Ascending aorta (tissue), 2 donors: ENCODE measurements at regions not wholly inside any gene's neighbourhood (a gene's known extent, or its start where the extent isn't known, plus 50 kb on each side); places are given as distances from the start of the nearest gene placed in this dataset.
A peak's percentile ranks its signal among the peaks of the same experiment; 100 is the strongest.

Experiments used
- DNase-seq, 2 donors: peaks; one replicate each; pipeline ENCODE4 v3.0.0-alpha.2; 2019; ENCODE audit warnings: low spot score in 2 of 2
- H3K27ac ChIP-seq, 2 donors: fragments of 200-600 bp; sonication (generic); one replicate each; pipeline ENCODE4 v1.5.1; 2016 to 2017; ENCODE audit warnings: mild to moderate bottlenecking in 1 of 2
- H3K27me3 ChIP-seq: fragments of 200-600 bp; sonication (generic); one replicate; pipeline ENCODE4 v1.5.1; 2017
- H3K36me3 ChIP-seq, 2 donors: fragments of 200-600 bp; sonication (generic); one replicate each; pipeline ENCODE4 v1.5.1; 2016
- H3K4me1 ChIP-seq, 2 donors: fragments of 200-600 bp; sonication (generic); one replicate each; pipeline ENCODE4 v1.5.1; 2016 to 2017; ENCODE audit warnings: mild to moderate bottlenecking in 1 of 2
- H3K4me3 ChIP-seq, 2 donors: fragments of 200-600 bp; sonication (generic); one replicate each; pipeline ENCODE4 v1.5.1; 2016 to 2017; ENCODE audit warnings: mild to moderate bottlenecking in 1 of 2
- H3K9me3 ChIP-seq, 2 donors: fragments of 200-600 bp; sonication (generic); one replicate each; pipeline ENCODE4 v1.5.1; 2016
- intact Hi-C: fragments of 100-400 bp; cut with DNase I; formaldehyde crosslinking; loops from one replicate; pipeline ENCODE4 v1.15.1; 2023
- TF ChIP-seq, protein P1 (sequence below), 3 experiments: fragments of 200-600 bp in 2 of 3; fragments of 450-650 bp in 1 of 3; sonication (generic) in 2 of 3; IDR thresholded peaks; one replicate each; pipeline ENCODE4 v1.5.1; 2016 to 2019; ENCODE audit warnings: antibody characterized with exemption in 3 of 3, mild to moderate bottlenecking in 1 of 3, moderate library complexity in 1 of 3

DNA sequence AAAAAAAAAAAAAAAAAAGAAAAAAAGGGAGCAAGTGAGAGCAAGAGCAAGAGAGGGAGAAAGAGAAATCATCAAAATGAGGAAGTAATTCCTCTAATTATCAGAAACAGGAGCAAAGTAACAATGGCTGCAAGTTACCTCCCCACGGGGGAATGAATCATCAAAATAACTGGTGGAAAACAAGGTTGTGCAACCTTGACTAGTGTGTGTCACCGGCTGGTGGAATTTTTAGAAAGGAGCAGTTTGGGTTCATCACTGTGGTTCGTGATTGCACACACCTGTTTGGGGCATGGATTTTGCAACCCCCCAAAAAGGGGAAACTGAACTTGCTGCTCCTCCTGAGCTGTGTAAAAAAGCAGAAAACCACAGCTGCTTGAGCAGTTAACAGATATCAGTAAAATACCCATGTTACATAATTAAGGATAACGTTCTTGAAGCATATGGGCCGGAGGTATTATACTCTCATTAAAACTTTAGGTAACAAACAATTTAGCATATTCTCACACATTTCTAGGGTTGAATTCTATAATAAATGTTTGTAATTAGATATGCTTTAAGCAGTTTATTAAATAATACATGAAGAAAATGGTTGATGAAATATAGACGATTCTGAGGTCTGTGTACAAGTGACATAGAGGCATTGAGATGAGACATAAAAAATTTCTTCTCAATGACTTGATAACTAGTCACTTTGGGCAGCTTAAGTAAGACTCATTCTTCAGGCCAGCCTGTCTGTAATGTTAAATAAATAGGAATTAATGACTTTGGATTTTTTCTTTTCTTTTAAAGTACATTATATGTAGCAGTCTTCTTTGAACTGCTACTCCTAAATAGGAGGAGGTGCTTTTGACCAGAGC is 184.2 kb upstream of the ZEB2 start:
- Histone ChIP-seq H3K36me3 (no peaks in the 10 kb centered on the region), H3K27ac (no peak overlapping the region), H3K9me3 (no peaks in the 10 kb centered on the region), H3K4me1 (peaks cover 5 to 9% of the 10 kb centered on the region in 2 donors), H3K4me3 (no peak overlapping the region), H3K27me3 (no peaks in the 10 kb centered on the region)
- TF ChIP-seq, protein P1, sequence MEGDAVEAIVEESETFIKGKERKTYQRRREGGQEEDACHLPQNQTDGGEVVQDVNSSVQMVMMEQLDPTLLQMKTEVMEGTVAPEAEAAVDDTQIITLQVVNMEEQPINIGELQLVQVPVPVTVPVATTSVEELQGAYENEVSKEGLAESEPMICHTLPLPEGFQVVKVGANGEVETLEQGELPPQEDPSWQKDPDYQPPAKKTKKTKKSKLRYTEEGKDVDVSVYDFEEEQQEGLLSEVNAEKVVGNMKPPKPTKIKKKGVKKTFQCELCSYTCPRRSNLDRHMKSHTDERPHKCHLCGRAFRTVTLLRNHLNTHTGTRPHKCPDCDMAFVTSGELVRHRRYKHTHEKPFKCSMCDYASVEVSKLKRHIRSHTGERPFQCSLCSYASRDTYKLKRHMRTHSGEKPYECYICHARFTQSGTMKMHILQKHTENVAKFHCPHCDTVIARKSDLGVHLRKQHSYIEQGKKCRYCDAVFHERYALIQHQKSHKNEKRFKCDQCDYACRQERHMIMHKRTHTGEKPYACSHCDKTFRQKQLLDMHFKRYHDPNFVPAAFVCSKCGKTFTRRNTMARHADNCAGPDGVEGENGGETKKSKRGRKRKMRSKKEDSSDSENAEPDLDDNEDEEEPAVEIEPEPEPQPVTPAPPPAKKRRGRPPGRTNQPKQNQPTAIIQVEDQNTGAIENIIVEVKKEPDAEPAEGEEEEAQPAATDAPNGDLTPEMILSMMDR (IDR thresholded peaks at IDR 0.05) = no peak
- peak in 1 of 2 donors; percentile 64 for DNase-seq
- intact Hi-C loops = no loop called here

DNA sequence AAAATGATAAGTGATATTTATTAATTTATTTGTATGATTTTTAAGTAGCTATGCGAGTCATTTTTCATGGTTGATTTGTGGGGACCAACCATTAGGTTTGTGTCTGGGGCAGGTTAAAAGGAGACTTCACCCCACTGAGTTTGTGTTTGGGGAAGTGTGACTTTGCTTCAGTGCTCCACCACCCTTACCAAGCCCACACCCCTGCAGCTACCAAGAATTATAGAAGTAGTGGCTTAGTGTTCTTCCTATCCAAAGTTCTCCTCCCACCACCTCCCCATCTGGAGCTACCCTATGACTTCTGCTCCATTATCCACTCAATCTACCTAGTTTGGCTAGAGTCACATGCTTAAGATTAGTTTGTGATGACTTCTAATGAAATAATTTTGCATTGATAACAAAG is 182.1 kb upstream of the ZEB2 start:
- intact Hi-C loops = no loop called here
- H3K9me3 ChIP-seq = no peaks in the 10 kb centered on the region
- peaks cover 5 to 7% of the 10 kb centered on the region in 2 donors for H3K4me1 ChIP-seq
- no peak overlapping the region for H3K27ac ChIP-seq
- no peaks in the 10 kb centered on the region for H3K36me3 ChIP-seq
- DNase-seq = no peak
- H3K4me3 ChIP-seq = no peak overlapping the region
- no peaks in the 10 kb centered on the region for H3K27me3 ChIP-seq
- TF ChIP-seq, protein P1 (IDR thresholded peaks at IDR 0.05) = no peak

DNA sequence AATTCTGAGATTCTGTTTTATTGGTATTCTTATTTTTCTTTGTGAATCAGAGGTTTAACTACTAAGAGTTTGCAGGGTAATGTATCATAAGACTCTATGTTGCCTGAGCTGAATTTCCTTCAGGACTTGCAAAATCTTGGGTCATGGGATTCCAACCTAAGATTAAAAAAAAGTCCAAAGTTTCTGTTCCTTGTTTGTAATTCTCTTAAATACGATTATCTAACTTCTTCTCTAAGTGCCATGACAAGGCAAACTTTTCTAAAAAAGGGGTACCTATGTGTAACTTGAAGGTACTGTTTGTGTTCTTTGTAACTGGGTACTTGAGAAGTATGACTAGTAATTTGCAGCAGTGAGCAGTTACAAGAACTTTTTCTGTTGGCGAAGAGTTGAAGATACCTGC is 181.3 kb upstream of the ZEB2 start:
- no peak for DNase-seq
- no peak overlapping the region for H3K4me3 ChIP-seq
- H3K27ac ChIP-seq = no peak overlapping the region
- H3K36me3 ChIP-seq = no peaks in the 10 kb centered on the region
- TF ChIP-seq, protein P1 (IDR thresholded peaks at IDR 0.05) = no peak
- no peaks in the 10 kb centered on the region for H3K9me3 ChIP-seq
- intact Hi-C loops = no loop called here
- peaks cover 5 to 7% of the 10 kb centered on the region in 2 donors for H3K4me1 ChIP-seq
- H3K27me3 ChIP-seq = no peaks in the 10 kb centered on the region

DNA sequence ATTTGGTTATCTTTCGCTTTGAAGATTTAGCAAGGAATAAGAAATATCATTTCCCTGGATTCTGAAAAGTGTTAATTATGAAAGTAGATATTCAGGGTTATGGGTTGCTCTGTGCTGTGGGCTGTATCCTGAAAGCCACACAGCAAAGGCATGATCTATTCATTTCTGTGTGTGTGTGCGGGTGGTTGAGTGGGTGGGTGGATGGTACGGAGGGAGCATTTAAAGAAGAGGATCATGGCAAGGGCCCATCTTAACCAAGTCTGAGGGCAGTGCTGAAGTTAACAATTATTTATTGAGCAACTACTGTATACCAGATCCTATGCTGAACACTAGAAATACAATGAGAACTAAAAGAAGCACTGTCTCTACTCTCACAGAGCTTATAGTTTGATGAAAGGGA is 178.2 kb upstream of the ZEB2 start:
- Histone ChIP-seq H3K4me3 (no peak overlapping the region), H3K36me3 (no peaks in the 10 kb centered on the region), H3K27me3 (no peaks in the 10 kb centered on the region), H3K9me3 (no peaks in the 10 kb centered on the region), H3K4me1 (no peaks in the 10 kb centered on the region), H3K27ac (no peak overlapping the region)
- DNase-seq = no peak
- TF ChIP-seq, protein P1 (IDR thresholded peaks at IDR 0.05) = no peak
- intact Hi-C loops = no loop called here

DNA sequence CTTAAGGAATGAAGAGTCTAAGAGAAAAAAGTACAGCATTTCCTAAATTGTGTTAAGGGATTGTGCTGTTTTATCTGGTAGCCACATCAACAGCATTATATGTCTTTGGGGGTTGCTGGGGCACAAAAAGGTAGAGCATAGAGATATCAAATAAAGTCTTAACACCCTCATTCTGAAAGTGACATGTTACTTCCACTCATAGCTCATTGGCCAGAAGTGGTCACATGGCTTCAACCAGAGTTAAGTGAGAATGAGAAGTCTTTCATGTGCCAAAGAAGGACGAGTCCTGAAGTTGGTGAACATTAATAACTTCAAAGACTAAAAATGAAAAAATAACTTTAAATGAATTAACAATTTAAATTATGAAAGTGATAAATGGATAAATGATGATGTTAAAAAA is 175.7 kb upstream of the ZEB2 start:
- DNase-seq = no peak
- no peaks in the 10 kb centered on the region for H3K27me3 ChIP-seq
- intact Hi-C loops = no loop called here
- H3K4me1 ChIP-seq = no peaks in the 10 kb centered on the region
- H3K36me3 ChIP-seq = no peaks in the 10 kb centered on the region
- TF ChIP-seq, protein P1 (IDR thresholded peaks at IDR 0.05) = no peak
- H3K27ac ChIP-seq = no peak overlapping the region
- no peak overlapping the region for H3K4me3 ChIP-seq
- H3K9me3 ChIP-seq = no peaks in the 10 kb centered on the region
